ENCODE measurements at regions not wholly inside any gene's neighbourhood (a gene's known extent, or its start where the extent isn't known, plus 50 kb on each side); places are given as distances from the start of the nearest gene placed in this dataset.

GRCh38 chr19:16026131-16026530 lies 50.2 kb upstream of the TPM4 start:
- TF ChIP-seq CTCF (conservative IDR thresholded peaks at IDR 0.05 in 1 of 2, IDR thresholded peaks at IDR 0.05 in 1 of 2; ENCODE audit: low read depth in 1 of 2, low read length in 2 of 2) = no peak
- TF ChIP-seq EZH2 (IDR thresholded peaks at IDR 0.05; ENCODE audit: low read length, missing control alignments) = no peak
